Thoracic aorta (tissue), 2 donors: ENCODE measurements at regions not wholly inside any gene's neighbourhood (a gene's known extent, or its start where the extent isn't known, plus 50 kb on each side); places are given as distances from the start of the nearest gene placed in this dataset.

Source experiments
- ATAC-seq: fragments of 150-250 bp; one replicate; pipeline ENCODE4 v1.8.0; 2017; ENCODE audit warnings: low read depth; ENCODE audit not compliant: insufficient number of reproducible peaks, low FRiP score
- DNase-seq: peaks from one replicate; pipeline ENCODE4 v3.0.0-alpha.2; 2020; ENCODE audit warnings: low spot score
- H3K27ac ChIP-seq, 2 donors: fragments of 200-600 bp; sonication (generic); 1 replicate in 1 of 2; 2 replicates in 1 of 2; pipeline ENCODE4 v1.5.1; 2016; ENCODE audit warnings: mild to moderate bottlenecking in 2 of 2, moderate library complexity in 2 of 2
- H3K27me3 ChIP-seq: fragments of 200-600 bp; sonication (generic); replicated peaks from 2 replicates; pipeline ENCODE4 v1.6.0; 2016; ENCODE audit warnings: mild to moderate bottlenecking; ENCODE audit not compliant: insufficient read depth
- H3K36me3 ChIP-seq: fragments of 200-600 bp; sonication (generic); one replicate; pipeline ENCODE4 v1.5.1; 2016
- H3K4me1 ChIP-seq, 2 donors: fragments of 200-600 bp; sonication (generic); 1 replicate in 1 of 2; 2 replicates in 1 of 2; pipeline versions ENCODE4 v1.5.1 to v1.6.0; 2016; ENCODE audit warnings: low read depth in 2 of 2, mild to moderate bottlenecking in 1 of 2; ENCODE audit not compliant: control insufficient read depth in 1 of 2
- H3K4me3 ChIP-seq: fragments of 200-600 bp; sonication (generic); 2 replicates; pipeline ENCODE4 v1.5.1; 2016; ENCODE audit warnings: mild to moderate bottlenecking
- H3K9me3 ChIP-seq: fragments of 200-600 bp; sonication (generic); 2 replicates; pipeline ENCODE4 v1.5.1; 2016
- CTCF ChIP-seq: fragments of 200-600 bp; sonication (generic); IDR thresholded peaks from one replicate; pipeline ENCODE4 v1.5.1; 2019; ENCODE audit warnings: antibody characterized with exemption

GRCh38 chr3:153093629-153094028 is 68.4 kb upstream of the RAP2B start:
- H3K4me3 ChIP-seq: no peak overlapping the region
- TF ChIP-seq CTCF: no peak
- ATAC-seq: no peak
- no peaks in the 10 kb centered on the region for H3K4me1 ChIP-seq
- no peak overlapping the region for H3K27ac ChIP-seq
- H3K36me3 ChIP-seq: no peaks in the 10 kb centered on the region
- H3K9me3 ChIP-seq: no peaks in the 10 kb centered on the region
- DNase-seq: no peak
- no peaks in the 10 kb centered on the region for H3K27me3 ChIP-seq

GRCh38 chr3:153094386-153094785 is 67.6 kb upstream of the RAP2B start:
- Histone ChIP-seq H3K4me3 (no peak overlapping the region), H3K9me3 (no peaks in the 10 kb centered on the region), H3K27me3 (no peaks in the 10 kb centered on the region), H3K4me1 (no peaks in the 10 kb centered on the region), H3K36me3 (no peaks in the 10 kb centered on the region), H3K27ac (no peak overlapping the region)
- DNase-seq: no peak
- no peak for TF ChIP-seq CTCF
- ATAC-seq: no peak

GRCh38 chr3:153095441-153095840 is 66.6 kb upstream of the RAP2B start:
- H3K4me1 ChIP-seq: no peaks in the 10 kb centered on the region
- TF ChIP-seq CTCF: no peak
- H3K9me3 ChIP-seq: no peaks in the 10 kb centered on the region
- no peak overlapping the region for H3K27ac ChIP-seq
- H3K27me3 ChIP-seq: no peaks in the 10 kb centered on the region
- no peak overlapping the region for H3K4me3 ChIP-seq
- no peaks in the 10 kb centered on the region for H3K36me3 ChIP-seq
- DNase-seq (no peak), ATAC-seq (no peak)

- ATAC-seq (no peak), DNase-seq (no peak)
- Histone ChIP-seq H3K4me3 (no peak overlapping the region), H3K9me3 (no peaks in the 10 kb centered on the region), H3K27ac (no peak overlapping the region), H3K27me3 (no peaks in the 10 kb centered on the region), H3K36me3 (no peaks in the 10 kb centered on the region), H3K4me1 (no peaks in the 10 kb centered on the region)
- TF ChIP-seq CTCF: no peak
Measured at GRCh38 chr3:153096731-153097131, 65.3 kb upstream of the RAP2B start.

DNA sequence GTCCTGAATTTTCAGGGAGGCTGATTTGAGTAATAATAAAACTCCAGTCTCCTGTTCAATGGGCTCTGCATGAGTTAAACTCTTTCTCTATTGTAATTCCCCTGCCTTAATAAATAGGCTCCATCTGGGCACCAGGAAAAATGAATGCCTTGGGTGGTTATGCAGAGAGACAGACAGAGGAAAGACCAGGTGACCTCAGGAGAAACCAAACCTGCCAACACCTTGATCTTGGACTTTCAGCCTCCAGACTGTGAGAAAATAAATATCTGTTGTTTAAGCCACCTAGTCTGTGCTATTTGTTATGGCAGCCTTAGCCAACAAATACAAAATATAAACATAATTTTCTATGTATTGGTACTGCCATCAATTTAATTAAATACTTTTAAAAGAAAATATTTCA is 64.8 kb upstream of the RAP2B start:
- H3K4me3 ChIP-seq: no peak overlapping the region
- no peaks in the 10 kb centered on the region for H3K36me3 ChIP-seq
- no peaks in the 10 kb centered on the region for H3K9me3 ChIP-seq
- no peak for TF ChIP-seq CTCF
- H3K27ac ChIP-seq: no peak overlapping the region
- no peaks in the 10 kb centered on the region for H3K4me1 ChIP-seq
- DNase-seq (no peak), ATAC-seq (no peak)
- no peaks in the 10 kb centered on the region for H3K27me3 ChIP-seq
